HS-5 (cell line): ENCODE measurements at regions not wholly inside any gene's neighbourhood (a gene's known extent, or its start where the extent isn't known, plus 50 kb on each side); places are given as distances from the start of the nearest gene placed in this dataset.

ENCODE experiments used
- DNase-seq: peaks from one replicate; pipeline ENCODE4 v3.0.0-alpha.2; 2012; ENCODE audit warnings: low read depth

- DNase-seq = peak; percentile 72
These were observed 50.4 kb upstream of the KDR start for GRCh38 chr4:55175779-55176231.

- no peak for DNase-seq
These were observed 51.1 kb upstream of the KDR start for GRCh38 chr4:55176497-55176896.

GRCh38 chr4:55177461-55177860 lies 52.1 kb upstream of the KDR start:
- no peak for DNase-seq

GRCh38 chr4:55178226-55179005 lies 53.0 kb upstream of the KDR start:
- no peak for DNase-seq

- DNase-seq = no peak
These were observed 55.9 kb upstream of the KDR start for GRCh38 chr4:55181010-55182005.

GRCh38 chr4:55183926-55184599 lies 58.7 kb upstream of the KDR start:
- peak; percentile 89 for DNase-seq

- peak; percentile 23 for DNase-seq
These were observed 59.5 kb upstream of the KDR start for GRCh38 chr4:55184600-55185523.

GRCh38 chr4:55186123-55186522 lies 60.7 kb upstream of the KDR start:
- no peak for DNase-seq

- DNase-seq = no peak
These were observed 61.3 kb upstream of the KDR start for GRCh38 chr4:55186700-55187099.

GRCh38 chr4:55214172-55214571 lies 88.8 kb upstream of the KDR start:
- DNase-seq = no peak

- no peak for DNase-seq
These were observed 89.7 kb upstream of the KDR start for GRCh38 chr4:55215087-55215486.

- no peak for DNase-seq
These were observed 91.7 kb upstream of the KDR start for GRCh38 chr4:55216863-55217635.

GRCh38 chr4:55218041-55218440 lies 92.6 kb upstream of the KDR start:
- no peak for DNase-seq

GRCh38 chr4:55237839-55238238 lies 108.2 kb upstream of the SRD5A3 start:
- no peak for DNase-seq

- DNase-seq = no peak
These were observed 107.6 kb upstream of the SRD5A3 start for GRCh38 chr4:55238407-55238806.

- DNase-seq = no peak
These were observed 104.6 kb upstream of the SRD5A3 start for GRCh38 chr4:55241461-55241860.

- DNase-seq = no peak
These were observed 103.5 kb upstream of the SRD5A3 start for GRCh38 chr4:55242506-55242905.

GRCh38 chr4:55247521-55247920 lies 98.5 kb upstream of the SRD5A3 start:
- no peak for DNase-seq

- no peak for DNase-seq
These were observed 97.3 kb upstream of the SRD5A3 start for GRCh38 chr4:55248756-55249155.

- DNase-seq = no peak
These were observed 96.6 kb upstream of the SRD5A3 start for GRCh38 chr4:55249476-55249875.
